DND-41 (cell line): ENCODE measurements at regions not wholly inside any gene's neighbourhood (a gene's known extent, or its start where the extent isn't known, plus 50 kb on each side); places are given as distances from the start of the nearest gene placed in this dataset.

Source experiments
- ATAC-seq: fragments of 200-7000 bp; cut with Tn5 transposase; 3 replicates; pipeline ENCODE4 v1.9.1; 2021; ENCODE audit warnings: low read depth; ENCODE audit not compliant: insufficient read depth
- DNase-seq: peaks from one replicate; pipeline ENCODE4 v3.0.0-alpha.2; 2020
- H2AFZ ChIP-seq: 2 replicates; pipeline ENCODE4 v1.6.0; 2012; ENCODE audit warnings: low read depth, low read length
- H3K27ac ChIP-seq: 2 replicates; pipeline ENCODE4 v1.5.1; 2012; ENCODE audit warnings: low read length, inconsistent platforms
- H3K27me3 ChIP-seq: fragments of 200-600 bp; sonication (generic); 2 replicates; pipeline ENCODE4 v1.6.0; 2012; ENCODE audit warnings: low read length, mild to moderate bottlenecking, inconsistent platforms; ENCODE audit not compliant: insufficient read depth, poor library complexity
- H3K36me3 ChIP-seq: 2 replicates; pipeline ENCODE4 v1.5.1; 2012; ENCODE audit warnings: low read length, inconsistent platforms; ENCODE audit not compliant: insufficient read depth
- H3K4me1 ChIP-seq: 2 replicates; pipeline ENCODE4 v1.5.1; 2012; ENCODE audit warnings: mild to moderate bottlenecking, low read length; ENCODE audit not compliant: insufficient read depth
- H3K4me2 ChIP-seq: 2 replicates; pipeline ENCODE4 v1.6.0; 2012; ENCODE audit warnings: mild to moderate bottlenecking, moderate library complexity, low read length, inconsistent platforms; ENCODE audit not compliant: insufficient read depth
- H3K4me3 ChIP-seq, 2 experiments: fragments of 200-600 bp in 1 of 2; shearing (Covaris generic) in 1 of 2; 2 replicates each; pipeline ENCODE4 v1.5.1; 2012 to 2016; ENCODE audit warnings: inconsistent platforms in 2 of 2, low read length in 2 of 2, mild to moderate bottlenecking in 2 of 2, low read depth in 1 of 2, moderate library complexity in 1 of 2
- H3K79me2 ChIP-seq: 2 replicates; pipeline ENCODE4 v1.6.0; 2012; ENCODE audit warnings: low read length, inconsistent platforms; ENCODE audit not compliant: insufficient read depth
- H3K9ac ChIP-seq: 2 replicates; pipeline ENCODE4 v1.6.0; 2012; ENCODE audit warnings: low read depth, mild to moderate bottlenecking, inconsistent platforms, low read length, moderate library complexity
- H3K9me3 ChIP-seq: 2 replicates; pipeline ENCODE4 v1.5.1; 2012; ENCODE audit warnings: low read length, moderate library complexity, mild to moderate bottlenecking, inconsistent platforms; ENCODE audit not compliant: insufficient read depth, severe bottlenecking
- H4K20me1 ChIP-seq: 2 replicates; pipeline ENCODE4 v1.6.0; 2012; ENCODE audit warnings: low read length; ENCODE audit not compliant: insufficient read depth
- CTCF ChIP-seq: IDR thresholded peaks from 2 replicates; pipeline ENCODE4 v1.5.1; 2012; ENCODE audit warnings: borderline replicate concordance, low read length, moderate library complexity, mild to moderate bottlenecking; ENCODE audit not compliant: poor library complexity, severe bottlenecking; ENCODE audit errors: extremely low read depth
- EZH2 ChIP-seq: IDR thresholded peaks from 3 replicates; pipeline ENCODE4 v1.6.1; 2012; ENCODE audit warnings: borderline replicate concordance, low read depth, mild to moderate bottlenecking, moderate library complexity, low read length, inconsistent platforms; ENCODE audit not compliant: severe bottlenecking

DNA sequence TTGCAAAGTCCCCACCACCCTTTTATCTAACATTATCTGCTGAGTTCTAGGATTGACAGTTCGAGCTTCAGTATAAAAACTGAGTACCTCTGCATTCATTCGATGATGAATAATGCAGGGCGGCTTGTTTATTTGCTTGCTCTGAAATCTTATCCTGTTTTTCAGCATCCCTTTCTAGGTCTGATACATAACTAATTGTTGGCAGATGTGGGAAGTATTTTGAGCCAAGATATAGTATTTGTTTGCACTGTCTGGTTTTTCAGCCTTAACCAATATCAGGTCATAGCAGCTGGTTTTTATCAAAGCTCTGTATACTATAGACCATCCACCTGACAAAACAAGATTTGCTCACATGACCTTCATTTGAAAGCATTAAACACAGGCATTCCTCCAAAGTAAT lies 161.4 kb downstream of the TFEC start:
- no peak overlapping the region for H2AFZ ChIP-seq
- DNase-seq: no peak

DNA sequence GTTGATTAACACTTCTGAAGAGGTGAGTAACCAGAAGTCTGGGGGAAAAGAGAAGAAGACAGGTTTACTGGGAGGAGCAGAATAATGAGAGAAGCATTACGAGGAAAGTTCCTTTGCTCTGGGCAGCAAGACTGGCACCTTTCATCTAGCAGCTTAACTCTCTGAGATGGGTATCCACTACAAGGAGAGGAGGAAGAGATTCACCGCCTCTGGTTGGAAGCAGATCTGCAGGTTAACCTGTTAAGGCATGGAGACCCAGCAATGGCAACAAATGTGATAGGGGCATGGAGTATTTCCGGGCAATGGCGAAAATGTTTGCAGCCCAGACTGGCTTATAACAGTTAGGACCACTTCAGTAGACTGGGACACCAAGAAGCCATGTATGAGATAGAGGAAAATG lies 162.2 kb downstream of the TFEC start:
- Histone ChIP-seq H3K9me3 (no peaks in the 10 kb centered on the region), H2AFZ (no peak overlapping the region), H3K4me2 (no peak overlapping the region), H3K9ac (no peak overlapping the region), H3K4me3 (no peak overlapping the region), H3K36me3 (no peaks in the 10 kb centered on the region), H3K27ac (no peak overlapping the region), H3K4me1 (no peaks in the 10 kb centered on the region), H3K79me2 (no peaks in the 10 kb centered on the region), H3K27me3 (peaks cover 3% of the 10 kb centered on the region), H4K20me1 (no peaks in the 10 kb centered on the region)
- DNase-seq (no peak), ATAC-seq (no peak)
- TF ChIP-seq CTCF (no peak), EZH2 (no peak)

More for the DNA sequence above, 161.4 kb downstream of the TFEC start:
- Histone ChIP-seq H3K27me3 (peaks cover 3% of the 10 kb centered on the region), H3K36me3 (no peaks in the 10 kb centered on the region), H3K4me1 (no peaks in the 10 kb centered on the region), H3K4me3 (no peak overlapping the region), H3K4me2 (no peak overlapping the region), H3K79me2 (no peaks in the 10 kb centered on the region), H3K9me3 (no peaks in the 10 kb centered on the region), H4K20me1 (no peaks in the 10 kb centered on the region), H3K9ac (no peak overlapping the region), H3K27ac (no peak overlapping the region)
- TF ChIP-seq CTCF: no peak
- TF ChIP-seq EZH2: no peak
- no peak for ATAC-seq

DNA sequence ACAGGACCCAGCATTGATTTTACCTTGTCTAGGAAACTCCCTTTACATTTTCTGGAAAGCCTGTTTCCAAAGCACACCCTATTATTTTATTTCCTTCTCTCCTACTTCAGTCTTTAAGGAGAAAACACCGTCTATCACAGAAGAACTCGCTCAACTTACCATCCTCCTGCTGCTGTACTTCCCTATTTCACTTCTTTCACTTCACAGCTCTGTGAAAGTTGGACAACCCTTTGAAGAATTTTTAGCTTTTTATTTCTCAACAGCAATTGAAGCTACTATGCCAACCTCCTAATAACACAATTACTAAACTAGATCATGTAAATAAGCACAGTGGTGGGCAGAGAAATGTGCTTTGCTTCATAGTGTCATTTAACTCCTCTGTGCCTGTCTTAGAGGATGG lies 166.5 kb downstream of the TFEC start:
- Histone ChIP-seq H3K79me2 (no peaks in the 10 kb centered on the region), H3K27me3 (peaks cover 2% of the 10 kb centered on the region), H3K4me1 (no peaks in the 10 kb centered on the region), H3K9me3 (no peaks in the 10 kb centered on the region), H3K36me3 (no peaks in the 10 kb centered on the region), H3K4me3 (no peak overlapping the region), H3K27ac (no peak overlapping the region), H3K4me2 (no peak overlapping the region), H2AFZ (no peak overlapping the region), H4K20me1 (no peaks in the 10 kb centered on the region), H3K9ac (no peak overlapping the region)
- TF ChIP-seq CTCF: no peak
- TF ChIP-seq EZH2: no peak
- ATAC-seq (no peak), DNase-seq (no peak)

DNA sequence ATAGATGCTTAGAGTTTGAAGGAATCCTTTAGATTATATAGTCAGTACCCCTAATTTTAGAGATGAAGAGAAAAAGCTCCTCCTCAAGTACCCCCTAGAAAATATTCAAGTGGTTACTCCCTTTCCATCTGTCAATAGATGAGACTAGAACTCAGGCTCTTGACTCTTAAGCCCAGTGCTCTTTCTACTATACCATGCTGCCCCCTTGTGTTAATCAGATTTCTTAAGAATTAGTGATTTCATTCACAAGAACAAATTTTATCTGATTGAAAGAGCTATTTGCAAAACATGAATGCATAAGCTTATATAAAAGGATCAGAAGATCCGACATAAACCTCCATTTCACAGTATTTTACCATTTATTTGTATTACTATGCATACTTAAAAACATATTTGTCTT lies 179.3 kb downstream of the TFEC start:
- Histone ChIP-seq H3K4me3 (no peak overlapping the region), H3K4me2 (no peak overlapping the region), H2AFZ (no peak overlapping the region), H3K36me3 (no peaks in the 10 kb centered on the region), H3K4me1 (no peaks in the 10 kb centered on the region), H3K27ac (no peak overlapping the region), H3K9me3 (no peaks in the 10 kb centered on the region), H3K27me3 (peaks cover 5% of the 10 kb centered on the region), H3K9ac (no peak overlapping the region), H4K20me1 (no peaks in the 10 kb centered on the region), H3K79me2 (no peaks in the 10 kb centered on the region)
- ATAC-seq: peak; percentile 47; the same call in 1 of the 3 replicates
- TF ChIP-seq CTCF (peak; percentile 55), EZH2 (no peak)
- DNase-seq: no peak
